ENCODE measurements at regions not wholly inside any gene's neighbourhood (a gene's known extent, or its start where the extent isn't known, plus 50 kb on each side); places are given as distances from the start of the nearest gene placed in this dataset.

DNA sequence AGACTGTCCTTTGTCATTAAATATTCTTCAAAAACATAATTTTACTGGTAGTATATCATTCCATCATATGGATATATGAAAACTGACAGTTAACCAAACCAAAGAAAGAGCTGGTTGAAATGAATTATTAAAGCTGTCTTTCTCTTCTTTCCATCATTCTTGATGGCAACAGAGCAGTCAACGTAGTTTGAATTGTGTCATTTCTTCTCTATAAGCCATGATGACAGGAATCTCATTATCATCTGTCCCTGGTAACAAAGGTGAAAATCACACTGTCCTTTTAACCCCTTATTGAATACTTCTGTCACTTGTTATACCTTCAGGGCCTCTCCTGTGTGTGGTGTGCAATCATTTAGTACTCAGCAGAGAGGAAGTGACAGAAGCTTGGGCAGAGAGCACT is 197.0 kb upstream of the SLITRK2 start:
- no peak for DNase-seq

DNA sequence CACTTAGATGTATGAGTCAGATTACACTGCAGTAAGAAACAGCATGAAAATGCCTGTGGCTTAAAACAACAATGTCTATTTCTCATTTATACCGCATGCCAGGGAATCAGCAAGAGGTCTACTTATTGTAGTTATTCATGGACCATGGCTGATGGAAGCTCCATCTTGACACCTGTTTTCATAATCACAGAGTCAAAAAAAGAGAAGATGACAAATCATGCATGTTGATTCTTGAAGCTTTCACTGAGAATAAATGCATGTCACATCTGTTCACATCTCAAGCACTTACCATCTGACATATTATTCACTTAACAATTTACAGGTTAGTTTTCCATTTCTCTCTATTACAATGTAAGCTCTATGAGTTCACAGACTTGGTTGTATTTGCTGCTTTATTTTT is 194.2 kb upstream of the SLITRK2 start:
- no peak for DNase-seq
- in situ Hi-C loops (cut with HindIII; ENCODE audit: low pct_ligation_motif_present, low pct_unique_long_range_greater_than_20kb, low sequenced_read_pairs), result no loop called here

More for the DNA sequence above, 197.0 kb upstream of the SLITRK2 start:
- in situ Hi-C loops (cut with HindIII; ENCODE audit: low pct_ligation_motif_present, low pct_unique_long_range_greater_than_20kb, low sequenced_read_pairs), result no loop called here

DNA sequence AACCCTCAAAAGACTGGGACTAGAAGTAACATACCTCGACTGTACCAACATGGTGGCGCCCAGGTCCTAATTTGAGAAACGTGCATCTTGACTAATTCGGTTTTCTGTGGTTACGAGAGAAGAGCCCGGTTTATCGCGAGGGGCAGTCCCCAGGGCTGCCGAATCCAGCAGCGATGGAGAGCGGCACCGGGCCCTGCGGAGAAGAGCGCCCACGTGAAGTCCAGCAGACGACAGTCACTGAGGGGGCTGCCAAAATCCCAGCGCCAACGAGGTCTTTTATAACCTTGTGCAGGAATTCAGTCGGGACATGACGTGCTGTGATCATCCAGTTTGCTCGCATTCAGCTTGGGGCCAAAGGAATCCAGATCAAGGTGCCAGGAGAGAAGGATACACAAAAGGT is 187.5 kb upstream of the SLITRK2 start:
- DNase-seq, result no peak
- in situ Hi-C loops (cut with HindIII; ENCODE audit: low pct_ligation_motif_present, low pct_unique_long_range_greater_than_20kb, low sequenced_read_pairs), result no loop called here

DNA sequence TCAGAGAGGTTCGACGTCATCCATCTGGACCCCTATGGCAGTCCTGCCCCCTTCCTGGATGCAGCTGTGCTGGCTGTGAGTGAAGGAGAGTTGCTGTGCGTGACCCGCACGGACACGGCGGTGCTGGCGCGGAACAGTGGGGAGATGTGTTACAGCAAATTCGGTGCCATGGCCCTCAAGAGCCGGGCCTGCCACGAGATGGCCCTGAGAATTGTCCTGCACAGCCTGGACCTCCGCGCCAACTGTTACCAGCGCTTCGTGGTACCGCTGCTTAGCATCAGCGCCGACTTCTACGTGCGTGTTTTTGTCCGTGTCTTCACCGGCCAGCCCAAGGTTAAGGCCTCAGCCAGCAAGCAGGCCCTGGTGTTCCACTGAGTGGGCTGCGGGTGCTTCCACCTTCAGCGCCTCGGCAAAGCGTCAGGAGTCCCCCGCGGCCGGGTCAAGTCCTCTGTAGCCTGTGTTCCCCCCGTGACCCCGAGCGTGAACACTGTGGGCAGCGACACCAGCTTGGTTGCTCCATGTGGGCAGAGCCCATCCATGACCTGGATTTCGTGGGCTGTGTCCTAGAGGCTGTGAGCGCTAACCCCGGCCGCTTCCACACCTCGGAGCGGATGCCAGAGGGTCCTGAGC is 186.7 kb upstream of the SLITRK2 start:
- in situ Hi-C loops (cut with HindIII; ENCODE audit: low pct_ligation_motif_present, low pct_unique_long_range_greater_than_20kb, low sequenced_read_pairs), result no loop called here

GRCh38 chrX:145631461-145631951 is 186.1 kb upstream of the SLITRK2 start:
- DNase-seq, result no peak
- in situ Hi-C loops (cut with HindIII; ENCODE audit: low pct_ligation_motif_present, low pct_unique_long_range_greater_than_20kb, low sequenced_read_pairs), result no loop called here

More for the DNA sequence above, 186.7 kb upstream of the SLITRK2 start:
- no peak for DNase-seq

DNA sequence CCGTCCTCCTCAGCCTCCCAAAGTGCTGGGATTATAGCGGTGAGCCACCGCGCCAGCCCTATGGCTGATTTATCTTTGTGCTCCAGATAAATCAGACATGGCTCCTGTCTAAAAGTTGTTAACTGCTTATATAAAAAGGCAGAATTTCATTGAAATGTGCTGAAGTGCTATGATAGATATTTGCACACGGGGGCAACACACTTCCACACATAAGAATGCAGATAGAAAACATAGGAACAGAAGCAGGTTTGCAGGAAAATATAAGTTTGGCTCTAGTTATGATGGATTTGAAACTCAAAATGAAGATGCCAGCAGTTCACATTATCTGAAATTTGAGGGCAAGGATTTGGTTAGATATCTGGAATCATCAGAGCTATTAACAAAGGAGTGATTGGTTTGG is 163.1 kb upstream of the SLITRK2 start:
- in situ Hi-C loops (cut with HindIII; ENCODE audit: low pct_ligation_motif_present, low pct_unique_long_range_greater_than_20kb, low sequenced_read_pairs), result no loop called here
- no peak for DNase-seq

DNA sequence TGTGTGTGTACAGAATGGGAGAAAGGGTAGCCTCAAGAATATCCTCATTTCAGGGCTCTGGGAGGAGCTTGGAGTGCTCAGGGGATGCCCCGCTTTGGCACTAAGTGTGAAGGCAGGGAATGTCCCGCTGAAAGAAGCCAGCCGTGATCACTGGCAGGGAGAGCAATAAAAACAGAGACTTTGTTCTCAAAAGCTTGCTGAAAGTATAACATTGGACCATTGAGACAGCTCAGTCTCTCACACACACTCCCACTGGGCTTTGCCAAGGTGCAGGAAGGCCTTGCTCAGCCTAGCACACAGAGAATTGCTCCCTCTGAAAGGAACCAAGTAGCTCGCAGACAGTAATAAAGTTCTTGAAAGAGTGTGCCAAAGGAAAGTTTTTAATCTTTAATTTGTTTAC is 143.8 kb upstream of the SLITRK2 start:
- in situ Hi-C loops (cut with HindIII; ENCODE audit: low pct_ligation_motif_present, low pct_unique_long_range_greater_than_20kb, low sequenced_read_pairs), result no loop called here
- no peak for DNase-seq

- in situ Hi-C loops (cut with HindIII; ENCODE audit: low pct_ligation_motif_present, low pct_unique_long_range_greater_than_20kb, low sequenced_read_pairs), result no loop called here
- DNase-seq, result no peak
These were observed 140.4 kb upstream of the SLITRK2 start for GRCh38 chrX:145677109-145677817.

DNA sequence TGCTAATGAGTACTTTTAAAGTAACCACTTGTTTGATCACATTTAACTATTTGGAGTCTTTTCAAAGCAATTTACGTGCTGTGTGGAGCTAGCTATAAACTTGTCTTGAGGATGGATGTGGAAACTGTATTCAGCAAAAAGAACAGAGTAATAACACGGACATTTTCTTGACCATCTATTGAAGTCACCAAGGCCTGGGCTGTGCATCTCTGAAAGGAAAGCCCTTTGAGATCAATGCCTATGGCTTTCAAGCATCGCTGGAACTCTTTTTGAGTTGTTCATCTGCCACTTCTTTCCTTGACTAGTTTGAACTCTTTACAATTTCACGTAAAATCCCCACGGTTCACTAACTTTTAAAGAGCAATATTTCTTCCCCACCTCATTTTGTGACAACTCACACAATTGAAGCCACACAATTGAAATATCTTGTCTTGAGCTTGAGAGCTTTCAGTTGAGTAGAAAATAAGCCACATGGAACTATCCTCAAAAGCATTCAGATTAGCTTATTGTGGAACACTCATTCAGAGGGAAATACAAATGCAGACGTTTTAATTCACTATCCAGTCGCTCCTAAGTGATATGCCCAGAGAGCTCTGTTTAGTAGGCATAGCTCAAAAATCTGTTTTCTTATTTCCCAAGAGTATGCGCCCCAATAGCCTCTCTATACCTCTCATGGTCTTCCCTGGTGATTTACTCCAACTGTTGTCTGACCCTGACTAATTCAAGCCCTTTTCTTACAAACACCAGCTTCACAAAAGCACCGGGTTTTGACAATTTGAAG is 134.9 kb upstream of the SLITRK2 start:
- in situ Hi-C loops (cut with HindIII; ENCODE audit: low pct_ligation_motif_present, low pct_unique_long_range_greater_than_20kb, low sequenced_read_pairs), result no loop called here

GRCh38 chrX:145687146-145687545 is 130.5 kb upstream of the SLITRK2 start:
- no peak for DNase-seq
- in situ Hi-C loops (cut with HindIII; ENCODE audit: low pct_ligation_motif_present, low pct_unique_long_range_greater_than_20kb, low sequenced_read_pairs), result no loop called here

More for the DNA sequence above, 134.9 kb upstream of the SLITRK2 start:
- no peak for DNase-seq

DNA sequence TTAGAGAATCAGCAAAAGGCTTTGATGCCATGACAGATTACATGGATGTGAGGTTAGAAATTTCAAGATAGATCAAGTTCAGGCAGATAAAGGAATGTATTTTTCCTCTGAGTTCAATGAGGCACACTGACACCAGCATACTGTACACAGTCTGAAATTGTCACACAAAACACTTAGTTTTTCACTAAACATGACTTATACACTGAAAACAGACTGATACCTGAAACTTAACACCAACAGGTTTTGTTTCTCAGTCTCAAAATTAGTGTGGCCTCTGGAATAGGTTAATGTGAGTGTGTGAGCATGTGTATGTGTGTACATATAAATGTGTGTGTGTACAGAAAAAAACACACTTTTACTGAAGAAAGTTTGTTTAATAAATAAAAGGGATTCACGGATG is 129.9 kb upstream of the SLITRK2 start:
- no peak for DNase-seq
- in situ Hi-C loops (cut with HindIII; ENCODE audit: low pct_ligation_motif_present, low pct_unique_long_range_greater_than_20kb, low sequenced_read_pairs), result no loop called here

- in situ Hi-C loops (cut with HindIII; ENCODE audit: low pct_ligation_motif_present, low pct_unique_long_range_greater_than_20kb, low sequenced_read_pairs), result no loop called here
- no peak for DNase-seq
These were observed 123.6 kb upstream of the SLITRK2 start for GRCh38 chrX:145694048-145694447.

GRCh38 chrX:145715641-145716138 is 101.9 kb upstream of the SLITRK2 start:
- no peak for DNase-seq
- in situ Hi-C loops (cut with HindIII; ENCODE audit: low pct_ligation_motif_present, low pct_unique_long_range_greater_than_20kb, low sequenced_read_pairs), result no loop called here

DNA sequence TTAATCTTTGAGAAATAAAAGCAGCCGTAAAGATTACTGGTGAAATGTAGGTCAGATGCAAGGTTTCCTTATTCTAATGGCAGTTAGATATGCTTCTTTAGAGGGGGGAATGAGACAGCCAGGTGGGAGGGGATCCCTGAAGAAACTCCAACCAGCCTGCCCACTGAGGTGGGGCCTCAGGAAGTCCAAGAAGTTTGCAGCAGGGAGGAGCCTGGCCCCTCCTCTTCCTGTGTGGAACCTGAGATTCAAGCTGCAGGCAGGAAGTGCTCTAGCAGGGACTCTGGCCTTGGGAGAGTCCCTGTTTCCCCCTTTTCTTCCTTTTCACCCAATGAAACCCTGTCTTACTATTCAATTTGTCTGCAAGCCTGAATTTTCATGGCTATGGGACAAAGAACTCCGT is 101.4 kb upstream of the SLITRK2 start:
- in situ Hi-C loops (cut with HindIII; ENCODE audit: low pct_ligation_motif_present, low pct_unique_long_range_greater_than_20kb, low sequenced_read_pairs), result no loop called here
- no peak for DNase-seq

- in situ Hi-C loops (cut with HindIII; ENCODE audit: low pct_ligation_motif_present, low pct_unique_long_range_greater_than_20kb, low sequenced_read_pairs), result no loop called here
- DNase-seq, result no peak
These were observed 90.2 kb upstream of the SLITRK2 start for GRCh38 chrX:145727476-145727875.

GRCh38 chrX:145729635-145730034 is 88.0 kb upstream of the SLITRK2 start:
- DNase-seq, result no peak
- in situ Hi-C loops (cut with HindIII; ENCODE audit: low pct_ligation_motif_present, low pct_unique_long_range_greater_than_20kb, low sequenced_read_pairs), result no loop called here

GRCh38 chrX:145735036-145735435 is 82.6 kb upstream of the SLITRK2 start:
- in situ Hi-C loops (cut with HindIII; ENCODE audit: low pct_ligation_motif_present, low pct_unique_long_range_greater_than_20kb, low sequenced_read_pairs), result no loop called here
- no peak for DNase-seq

DNA sequence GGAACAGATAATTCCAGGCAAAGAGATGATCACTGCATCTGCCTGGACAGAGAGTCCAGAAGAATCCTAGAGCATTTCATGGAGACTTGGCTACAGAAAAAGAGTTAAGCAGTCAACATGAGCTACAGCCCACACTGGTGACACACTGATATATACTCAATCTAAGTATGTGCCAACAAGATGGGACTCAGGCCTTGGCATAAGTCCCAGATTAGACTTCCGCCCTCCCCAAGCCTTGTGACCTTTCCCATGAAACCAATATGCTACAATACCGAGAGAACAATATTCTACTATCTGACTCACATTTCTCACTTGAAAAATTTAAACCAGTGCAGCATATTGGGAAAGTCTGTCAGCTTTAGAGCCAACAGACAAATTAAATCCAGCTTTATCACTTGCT is 65.7 kb upstream of the SLITRK2 start:
- no peak for DNase-seq
- in situ Hi-C loops (cut with HindIII; ENCODE audit: low pct_ligation_motif_present, low pct_unique_long_range_greater_than_20kb, low sequenced_read_pairs), result no loop called here

All from ACHN (cell line).